Neural cell (in vitro differentiated cells): ENCODE measurements at regions not wholly inside any gene's neighbourhood (a gene's known extent, or its start where the extent isn't known, plus 50 kb on each side); places are given as distances from the start of the nearest gene placed in this dataset.

ENCODE experiments used
- H2AFZ ChIP-seq: fragments of 200-600, 300-800 bp; sonication (generic), shearing (Covaris generic); 2 replicates; pipeline ENCODE4 v1.6.0; 2014; ENCODE audit warnings: low read depth, mild to moderate bottlenecking, antibody characterized with exemption, low read length, moderate library complexity
- H3F3A ChIP-seq: fragments of 200-600 bp; shearing (Covaris generic); 2 replicates; pipeline ENCODE4 v1.6.1; 2016; ENCODE audit warnings: mild to moderate bottlenecking, moderate library complexity, mixed read lengths, antibody characterized with exemption, low read length; ENCODE audit not compliant: insufficient read depth, poor library complexity, severe bottlenecking
- H3K27ac ChIP-seq: fragments of 200-600, 300-800 bp; sonication (generic), shearing (Covaris generic); 2 replicates; pipeline ENCODE4 v1.5.1; 2014; ENCODE audit warnings: mild to moderate bottlenecking, low read length, moderate library complexity
- H3K27me3 ChIP-seq: fragments of 300-800, 200-600 bp; sonication (generic), shearing (Covaris generic); 2 replicates; pipeline ENCODE4 v1.6.0; 2014; ENCODE audit warnings: mild to moderate bottlenecking, low read depth, low read length, moderate library complexity; ENCODE audit not compliant: insufficient read depth
- H3K36me3 ChIP-seq: fragments of 300-800, 200-600 bp; sonication (generic), shearing (Covaris generic); 2 replicates; pipeline ENCODE4 v1.5.1; 2014; ENCODE audit warnings: mild to moderate bottlenecking, antibody characterized with exemption, low read length, moderate library complexity; ENCODE audit not compliant: insufficient read depth
- H3K4me2 ChIP-seq: fragments of 300-800, 200-600 bp; sonication (generic), shearing (Covaris generic); 2 replicates; pipeline ENCODE4 v1.6.0; 2014; ENCODE audit warnings: mild to moderate bottlenecking, low read length
- H3K4me3 ChIP-seq: fragments of 300-800, 200-600 bp; sonication (generic), shearing (Covaris generic); 2 replicates; pipeline ENCODE4 v1.5.1; 2014; ENCODE audit warnings: mild to moderate bottlenecking, low read length, moderate library complexity
- H3K79me2 ChIP-seq: fragments of 200-600 bp; shearing (Covaris generic); replicated peaks from 2 replicates; pipeline ENCODE4 v1.6.0; 2014; ENCODE audit warnings: mild to moderate bottlenecking, low read length, moderate library complexity; ENCODE audit not compliant: insufficient read depth
- H3K9ac ChIP-seq: fragments of 300-800, 200-600 bp; sonication (generic), shearing (Covaris generic); 2 replicates; pipeline ENCODE4 v1.6.1; 2016; ENCODE audit warnings: mild to moderate bottlenecking, low read length, mixed read lengths
- H3K9me2 ChIP-seq: fragments of 200-600 bp; shearing (Covaris generic); 2 replicates; pipeline ENCODE4 v1.6.1; 2016; ENCODE audit warnings: mild to moderate bottlenecking, low read length, mixed read lengths; ENCODE audit not compliant: insufficient read depth
- H3K9me3 ChIP-seq: fragments of 200-600, 300-800 bp; sonication (generic), shearing (Covaris generic); 2 replicates; pipeline ENCODE4 v1.6.1; 2016; ENCODE audit warnings: mild to moderate bottlenecking, mixed run types, low read length, moderate library complexity, mixed read lengths
- H4K20me1 ChIP-seq: fragments of 200-600 bp; shearing (Covaris generic); 2 replicates; pipeline ENCODE4 v1.6.1; 2016; ENCODE audit warnings: mild to moderate bottlenecking, mixed run types; ENCODE audit not compliant: insufficient read depth
- EP300 ChIP-seq: fragments of 450-650 bp; conservative IDR thresholded peaks from 2 replicates; pipeline ENCODE4 v1.6.1; 2014; ENCODE audit warnings: antibody characterized with exemption, mild to moderate bottlenecking, moderate library complexity; ENCODE audit not compliant: poor library complexity, severe bottlenecking
- EZH2 ChIP-seq: fragments of 200-600, 300-800 bp; shearing (Covaris generic), sonication (generic); IDR thresholded peaks from 2 replicates; pipeline ENCODE4 v1.6.1; 2014; ENCODE audit warnings: antibody characterized with exemption, low read length, borderline replicate concordance, mild to moderate bottlenecking; ENCODE audit not compliant: insufficient read depth, poor library complexity, severe bottlenecking
- MXI1 ChIP-seq: fragments of 450-650 bp; conservative IDR thresholded peaks from 2 replicates; pipeline ENCODE4 v1.6.1; 2014; ENCODE audit warnings: antibody characterized with exemption, mild to moderate bottlenecking; ENCODE audit not compliant: poor library complexity, severe bottlenecking
- POLR2AphosphoS5 ChIP-seq: IDR thresholded peaks from 2 replicates; pipeline ENCODE4 v1.6.1; 2012
- RAD21 ChIP-seq: fragments of 450-650 bp; conservative IDR thresholded peaks from 2 replicates; pipeline ENCODE4 v1.6.1; 2014; ENCODE audit warnings: antibody characterized with exemption, mild to moderate bottlenecking, moderate library complexity
- SMC3 ChIP-seq: fragments of 450-650 bp; conservative IDR thresholded peaks from 2 replicates; pipeline ENCODE4 v1.6.1; 2014; ENCODE audit warnings: antibody characterized with exemption, mild to moderate bottlenecking, moderate library complexity; ENCODE audit not compliant: poor library complexity
- TAF1 ChIP-seq: IDR thresholded peaks from 2 replicates; pipeline ENCODE4 v1.6.1; 2012; ENCODE audit warnings: low read depth
- TF ChIP-seq, protein P1 (sequence below): fragments of 450-650 bp; IDR thresholded peaks from 2 replicates; pipeline ENCODE4 v1.5.1; 2014; ENCODE audit warnings: antibody characterized with exemption, mild to moderate bottlenecking, moderate library complexity; ENCODE audit not compliant: poor library complexity, severe bottlenecking
- TF ChIP-seq, protein P2 (sequence below): IDR thresholded peaks from 2 replicates; pipeline ENCODE4 v1.6.1; 2012; ENCODE audit warnings: borderline replicate concordance

DNA sequence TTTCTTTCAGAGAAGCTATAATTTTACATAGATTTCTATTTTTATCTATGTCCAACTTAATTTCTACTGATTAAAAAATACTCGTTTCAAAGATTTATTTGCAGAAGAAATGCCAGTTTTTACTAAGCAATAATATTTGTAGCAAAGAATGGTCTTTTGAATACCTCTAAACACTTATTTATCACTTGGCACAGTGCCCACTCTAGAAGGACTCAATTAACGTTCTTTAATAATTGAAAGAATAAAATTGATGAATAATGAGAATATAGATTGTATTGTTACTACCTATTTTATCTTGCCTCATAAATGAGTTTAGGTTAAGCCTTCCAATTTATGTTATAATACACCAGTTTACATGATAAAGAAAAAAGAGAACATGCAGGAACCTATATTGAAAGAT is 889.7 kb upstream of the CDH9 start:
- Histone ChIP-seq H3K9ac (no peak overlapping the region), H3F3A (no peaks in the 10 kb centered on the region), H4K20me1 (no peaks in the 10 kb centered on the region), H2AFZ (no peak overlapping the region), H3K36me3 (no peaks in the 10 kb centered on the region), H3K27me3 (no peaks in the 10 kb centered on the region), H3K9me2 (no peaks in the 10 kb centered on the region), H3K9me3 (no peaks in the 10 kb centered on the region), H3K4me2 (no peak overlapping the region), H3K27ac (no peak overlapping the region), H3K4me3 (no peak overlapping the region), H3K79me2 (no peaks in the 10 kb centered on the region)
- TF ChIP-seq EZH2 (no peak), EP300 (no peak), POLR2AphosphoS5 (no peak), RAD21 (no peak), SMC3 (no peak), MXI1 (no peak), TAF1 (no peak)
- TF ChIP-seq, protein P1, sequence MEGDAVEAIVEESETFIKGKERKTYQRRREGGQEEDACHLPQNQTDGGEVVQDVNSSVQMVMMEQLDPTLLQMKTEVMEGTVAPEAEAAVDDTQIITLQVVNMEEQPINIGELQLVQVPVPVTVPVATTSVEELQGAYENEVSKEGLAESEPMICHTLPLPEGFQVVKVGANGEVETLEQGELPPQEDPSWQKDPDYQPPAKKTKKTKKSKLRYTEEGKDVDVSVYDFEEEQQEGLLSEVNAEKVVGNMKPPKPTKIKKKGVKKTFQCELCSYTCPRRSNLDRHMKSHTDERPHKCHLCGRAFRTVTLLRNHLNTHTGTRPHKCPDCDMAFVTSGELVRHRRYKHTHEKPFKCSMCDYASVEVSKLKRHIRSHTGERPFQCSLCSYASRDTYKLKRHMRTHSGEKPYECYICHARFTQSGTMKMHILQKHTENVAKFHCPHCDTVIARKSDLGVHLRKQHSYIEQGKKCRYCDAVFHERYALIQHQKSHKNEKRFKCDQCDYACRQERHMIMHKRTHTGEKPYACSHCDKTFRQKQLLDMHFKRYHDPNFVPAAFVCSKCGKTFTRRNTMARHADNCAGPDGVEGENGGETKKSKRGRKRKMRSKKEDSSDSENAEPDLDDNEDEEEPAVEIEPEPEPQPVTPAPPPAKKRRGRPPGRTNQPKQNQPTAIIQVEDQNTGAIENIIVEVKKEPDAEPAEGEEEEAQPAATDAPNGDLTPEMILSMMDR, result no peak
- TF ChIP-seq, protein P2, sequence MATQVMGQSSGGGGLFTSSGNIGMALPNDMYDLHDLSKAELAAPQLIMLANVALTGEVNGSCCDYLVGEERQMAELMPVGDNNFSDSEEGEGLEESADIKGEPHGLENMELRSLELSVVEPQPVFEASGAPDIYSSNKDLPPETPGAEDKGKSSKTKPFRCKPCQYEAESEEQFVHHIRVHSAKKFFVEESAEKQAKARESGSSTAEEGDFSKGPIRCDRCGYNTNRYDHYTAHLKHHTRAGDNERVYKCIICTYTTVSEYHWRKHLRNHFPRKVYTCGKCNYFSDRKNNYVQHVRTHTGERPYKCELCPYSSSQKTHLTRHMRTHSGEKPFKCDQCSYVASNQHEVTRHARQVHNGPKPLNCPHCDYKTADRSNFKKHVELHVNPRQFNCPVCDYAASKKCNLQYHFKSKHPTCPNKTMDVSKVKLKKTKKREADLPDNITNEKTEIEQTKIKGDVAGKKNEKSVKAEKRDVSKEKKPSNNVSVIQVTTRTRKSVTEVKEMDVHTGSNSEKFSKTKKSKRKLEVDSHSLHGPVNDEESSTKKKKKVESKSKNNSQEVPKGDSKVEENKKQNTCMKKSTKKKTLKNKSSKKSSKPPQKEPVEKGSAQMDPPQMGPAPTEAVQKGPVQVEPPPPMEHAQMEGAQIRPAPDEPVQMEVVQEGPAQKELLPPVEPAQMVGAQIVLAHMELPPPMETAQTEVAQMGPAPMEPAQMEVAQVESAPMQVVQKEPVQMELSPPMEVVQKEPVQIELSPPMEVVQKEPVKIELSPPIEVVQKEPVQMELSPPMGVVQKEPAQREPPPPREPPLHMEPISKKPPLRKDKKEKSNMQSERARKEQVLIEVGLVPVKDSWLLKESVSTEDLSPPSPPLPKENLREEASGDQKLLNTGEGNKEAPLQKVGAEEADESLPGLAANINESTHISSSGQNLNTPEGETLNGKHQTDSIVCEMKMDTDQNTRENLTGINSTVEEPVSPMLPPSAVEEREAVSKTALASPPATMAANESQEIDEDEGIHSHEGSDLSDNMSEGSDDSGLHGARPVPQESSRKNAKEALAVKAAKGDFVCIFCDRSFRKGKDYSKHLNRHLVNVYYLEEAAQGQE, result no peak

DNA sequence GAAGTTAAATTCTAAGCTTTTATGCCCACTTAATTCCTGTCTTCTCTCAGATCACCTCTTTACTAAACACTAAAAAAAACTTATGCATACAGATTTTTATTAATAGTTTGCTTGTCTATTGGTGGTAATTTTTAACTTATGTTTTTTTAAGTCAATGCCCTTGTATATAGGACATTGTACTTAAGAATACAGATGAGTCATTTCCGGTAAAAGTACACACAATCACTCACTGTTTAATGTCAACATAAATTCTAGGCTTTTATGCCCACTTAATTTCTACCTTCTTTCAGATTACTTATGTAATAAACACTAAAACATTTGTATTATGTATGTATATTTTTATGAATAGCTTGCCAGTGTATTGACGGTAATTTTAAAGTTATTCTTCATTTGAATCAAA is 872.8 kb upstream of the CDH9 start:
- Histone ChIP-seq H3K79me2 (no peaks in the 10 kb centered on the region), H3K27me3 (no peaks in the 10 kb centered on the region), H3K9me2 (no peaks in the 10 kb centered on the region), H3K4me3 (no peak overlapping the region), H2AFZ (no peak overlapping the region), H3K27ac (no peak overlapping the region), H3K9me3 (no peaks in the 10 kb centered on the region), H4K20me1 (no peaks in the 10 kb centered on the region), H3K9ac (no peak overlapping the region), H3K36me3 (no peaks in the 10 kb centered on the region), H3F3A (no peaks in the 10 kb centered on the region), H3K4me2 (no peak overlapping the region)
- TF ChIP-seq POLR2AphosphoS5 (no peak), MXI1 (no peak)
- TF ChIP-seq, protein P2, result no peak
